ENCODE measurements at regions not wholly inside any gene's neighbourhood (a gene's known extent, or its start where the extent isn't known, plus 50 kb on each side); places are given as distances from the start of the nearest gene placed in this dataset.

- peaks cover 0 to 19% (median 5%) of the 10 kb centered on the region in 5 donors for H3K4me1 ChIP-seq (ENCODE audit: control insufficient read depth in 5 of 5, insufficient read depth in 5 of 5, low read length in 5 of 5)
- no peak for DNase-seq
- H3K27me3 ChIP-seq (ENCODE audit: control insufficient read depth in 3 of 3, insufficient read depth in 3 of 3, low read length in 2 of 3), result no peaks in the 10 kb centered on the region
- no peak overlapping the region for H3K9ac ChIP-seq (ENCODE audit: insufficient read depth in 1 of 2, low read length in 2 of 2)
- ATAC-seq (ENCODE audit: insufficient read depth, low FRiP score), result no peak
- H3K9me3 ChIP-seq (ENCODE audit: control insufficient read depth in 4 of 4, insufficient read depth in 3 of 4, low read length in 3 of 4), result peaks cover 0 to 10% (median 2%) of the 10 kb centered on the region in 4 donors
- H3K27ac ChIP-seq (ENCODE audit: low read depth in 1 of 2, low read length in 1 of 2), result no peak overlapping the region
- no peak overlapping the region for H3K4me3 ChIP-seq
- WGBS, 2 donors, result 97 to 100% methylated on average over 2 of the region's 2 CpGs
- TF ChIP-seq CTCF (IDR thresholded peaks at IDR 0.05; ENCODE audit: control extremely low read depth, extremely low read depth), result no peak
- no peaks in the 10 kb centered on the region for H3K36me3 ChIP-seq (ENCODE audit: control insufficient read depth in 4 of 4, insufficient read depth in 4 of 4, low read length in 4 of 4)
Observed at GRCh38 chr2:226636586-226636985, 163.0 kb downstream of the IRS1 start.

- H3K27ac ChIP-seq (ENCODE audit: low read depth in 1 of 2, low read length in 1 of 2), result no peak overlapping the region
- H3K4me3 ChIP-seq, result no peak overlapping the region
- H3K4me1 ChIP-seq (ENCODE audit: control insufficient read depth in 5 of 5, insufficient read depth in 5 of 5, low read length in 5 of 5), result peaks cover 2 to 27% (median 5%) of the 10 kb centered on the region in 5 donors
- H3K36me3 ChIP-seq (ENCODE audit: control insufficient read depth in 4 of 4, insufficient read depth in 4 of 4, low read length in 4 of 4), result no peaks in the 10 kb centered on the region
- 88 to 90% methylated on average over 4 of the region's 4 CpGs for WGBS, 2 donors
- ATAC-seq (ENCODE audit: insufficient read depth, low FRiP score) (no peak), DNase-seq (no peak)
- no peak for TF ChIP-seq CTCF (IDR thresholded peaks at IDR 0.05; ENCODE audit: control extremely low read depth, extremely low read depth)
- H3K9me3 ChIP-seq (ENCODE audit: control insufficient read depth in 4 of 4, insufficient read depth in 3 of 4, low read length in 3 of 4), result peaks cover 0 to 4% (median 1%) of the 10 kb centered on the region in 4 donors
- no peak overlapping the region for H3K9ac ChIP-seq (ENCODE audit: insufficient read depth in 1 of 2, low read length in 2 of 2)
- no peaks in the 10 kb centered on the region for H3K27me3 ChIP-seq (ENCODE audit: control insufficient read depth in 3 of 3, insufficient read depth in 3 of 3, low read length in 2 of 3)
Observed at GRCh38 chr2:226634943-226635604, 164.5 kb downstream of the IRS1 start.

- H3K27me3 ChIP-seq (ENCODE audit: control insufficient read depth in 3 of 3, insufficient read depth in 3 of 3, low read length in 2 of 3), result no peaks in the 10 kb centered on the region
- H3K36me3 ChIP-seq (ENCODE audit: control insufficient read depth in 4 of 4, insufficient read depth in 4 of 4, low read length in 4 of 4), result no peaks in the 10 kb centered on the region
- WGBS, 2 donors, result 34 to 35% methylated on average over 6 of the region's 6 CpGs
- H3K27ac ChIP-seq (ENCODE audit: low read depth in 1 of 2, low read length in 1 of 2), result peak overlapping the region in 1 of 2 donors; percentile 41
- H3K9ac ChIP-seq (ENCODE audit: insufficient read depth in 1 of 2, low read length in 2 of 2), result peak overlapping the region in 1 of 2 donors; percentile 8
- DNase-seq, result peak; percentile 75 to 92 (median 91)
- peaks cover 0 to 20% (median 5%) of the 10 kb centered on the region in 5 donors for H3K4me1 ChIP-seq (ENCODE audit: control insufficient read depth in 5 of 5, insufficient read depth in 5 of 5, low read length in 5 of 5)
- H3K9me3 ChIP-seq (ENCODE audit: control insufficient read depth in 4 of 4, insufficient read depth in 3 of 4, low read length in 3 of 4), result peaks cover 0 to 2% (median 0%) of the 10 kb centered on the region in 4 donors
- no peak for TF ChIP-seq CTCF (IDR thresholded peaks at IDR 0.05; ENCODE audit: control extremely low read depth, extremely low read depth)
- H3K4me3 ChIP-seq, result no peak overlapping the region
- no peak for ATAC-seq (ENCODE audit: insufficient read depth, low FRiP score)
Observed at GRCh38 chr2:226631671-226632070, 167.9 kb downstream of the IRS1 start.

All from lung (tissue), 11 donors.